ENCODE measurements at regions not wholly inside any gene's neighbourhood (a gene's known extent, or its start where the extent isn't known, plus 50 kb on each side); places are given as distances from the start of the nearest gene placed in this dataset.
"Not testable (repeated sequence)": the region's sequence is repeated elsewhere in the genome, so short reads cannot be mapped to it uniquely, and the experiment has no call there.

- not testable (repeated sequence) for H3F3A ChIP-seq (ENCODE audit: control insufficient read depth, insufficient read depth); H3K4me3 ChIP-seq (ENCODE audit: low read length); H3K4me1 ChIP-seq (ENCODE audit: control insufficient read depth, low read length); H3K4me2 ChIP-seq (ENCODE audit: low read length); H3K36me3 ChIP-seq (ENCODE audit: control insufficient read depth, low read length); H3K79me2 ChIP-seq (ENCODE audit: control insufficient read depth, low read length); H3K9me2 ChIP-seq (replicated peaks; ENCODE audit: control insufficient read depth, low read length); H3K27ac ChIP-seq (ENCODE audit: low read depth, low read length); H3K27me3 ChIP-seq (ENCODE audit: control insufficient read depth, low read length); H3K9me3 ChIP-seq (ENCODE audit: control insufficient read depth, insufficient read depth, low read length); H4K20me1 ChIP-seq (ENCODE audit: control insufficient read depth, insufficient read depth, low read depth, low read length)
Measured at GRCh38 chr9:26491922-26492607, 400.5 kb downstream of the CAAP1 start.

DNA sequence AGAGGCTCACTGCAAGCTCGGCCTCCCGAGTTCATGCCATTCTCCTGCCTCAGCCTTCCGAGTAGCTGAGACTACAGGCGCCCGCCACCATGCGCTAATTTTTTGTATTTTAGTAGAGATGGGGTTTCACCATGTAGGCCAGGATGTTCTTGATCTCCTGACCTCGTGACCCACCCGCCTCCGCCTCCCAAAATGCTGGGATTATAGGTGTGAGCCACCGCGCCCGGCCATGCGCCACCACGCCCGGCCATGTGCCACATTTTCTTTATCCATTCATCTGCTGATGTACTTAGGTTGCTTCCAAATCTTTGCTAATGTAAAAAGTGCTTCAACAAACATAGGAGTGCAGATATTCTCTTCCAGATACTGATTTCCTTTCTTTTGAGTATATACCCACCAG is 408.6 kb downstream of the CAAP1 start:
- Histone ChIP-seq H3K27ac (ENCODE audit: low read depth, low read length) (no peak overlapping the region), H3K9me2 (replicated peaks; ENCODE audit: control insufficient read depth, low read length) (no peaks in the 10 kb centered on the region), H3K27me3 (ENCODE audit: control insufficient read depth, low read length) (no peaks in the 10 kb centered on the region), H3K36me3 (ENCODE audit: control insufficient read depth, low read length) (no peaks in the 10 kb centered on the region), H3K9me3 (ENCODE audit: control insufficient read depth, insufficient read depth, low read length) (no peaks in the 10 kb centered on the region), H3K4me1 (ENCODE audit: control insufficient read depth, low read length) (no peaks in the 10 kb centered on the region), H3F3A (ENCODE audit: control insufficient read depth, insufficient read depth) (no peaks in the 10 kb centered on the region), H4K20me1 (ENCODE audit: control insufficient read depth, insufficient read depth, low read depth, low read length) (no peaks in the 10 kb centered on the region), H3K79me2 (ENCODE audit: control insufficient read depth, low read length) (no peaks in the 10 kb centered on the region), H3K4me3 (ENCODE audit: low read length) (no peak overlapping the region), H3K4me2 (ENCODE audit: low read length) (no peak overlapping the region)
- TF ChIP-seq, protein P1, sequence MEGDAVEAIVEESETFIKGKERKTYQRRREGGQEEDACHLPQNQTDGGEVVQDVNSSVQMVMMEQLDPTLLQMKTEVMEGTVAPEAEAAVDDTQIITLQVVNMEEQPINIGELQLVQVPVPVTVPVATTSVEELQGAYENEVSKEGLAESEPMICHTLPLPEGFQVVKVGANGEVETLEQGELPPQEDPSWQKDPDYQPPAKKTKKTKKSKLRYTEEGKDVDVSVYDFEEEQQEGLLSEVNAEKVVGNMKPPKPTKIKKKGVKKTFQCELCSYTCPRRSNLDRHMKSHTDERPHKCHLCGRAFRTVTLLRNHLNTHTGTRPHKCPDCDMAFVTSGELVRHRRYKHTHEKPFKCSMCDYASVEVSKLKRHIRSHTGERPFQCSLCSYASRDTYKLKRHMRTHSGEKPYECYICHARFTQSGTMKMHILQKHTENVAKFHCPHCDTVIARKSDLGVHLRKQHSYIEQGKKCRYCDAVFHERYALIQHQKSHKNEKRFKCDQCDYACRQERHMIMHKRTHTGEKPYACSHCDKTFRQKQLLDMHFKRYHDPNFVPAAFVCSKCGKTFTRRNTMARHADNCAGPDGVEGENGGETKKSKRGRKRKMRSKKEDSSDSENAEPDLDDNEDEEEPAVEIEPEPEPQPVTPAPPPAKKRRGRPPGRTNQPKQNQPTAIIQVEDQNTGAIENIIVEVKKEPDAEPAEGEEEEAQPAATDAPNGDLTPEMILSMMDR (IDR thresholded peaks at IDR 0.05; ENCODE audit: low read depth, low read length, poor library complexity, severe bottlenecking), result no peak

DNA sequence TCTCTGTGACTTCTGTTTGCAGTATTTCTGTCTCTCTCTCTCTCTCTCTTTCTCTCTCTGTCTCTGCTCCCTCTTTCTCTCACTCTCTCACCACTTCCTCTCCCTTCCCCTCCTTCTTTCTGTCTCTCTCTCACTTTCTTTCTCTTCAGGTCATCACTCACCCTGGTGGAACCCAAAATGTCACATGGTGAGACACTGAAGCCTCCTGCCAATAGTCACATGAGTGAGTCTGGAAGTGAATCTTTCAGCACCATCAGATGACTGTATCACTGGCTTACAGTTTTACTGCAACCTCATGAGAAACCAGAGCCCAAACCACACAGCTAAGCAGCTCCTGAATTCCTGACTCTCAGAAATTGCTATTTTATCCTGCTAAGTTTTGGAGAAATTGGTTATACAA is 414.6 kb downstream of the CAAP1 start:
- H3K36me3 ChIP-seq (ENCODE audit: control insufficient read depth, low read length), result no peaks in the 10 kb centered on the region
- H3K9me3 ChIP-seq (ENCODE audit: control insufficient read depth, insufficient read depth, low read length), result no peaks in the 10 kb centered on the region
- H3F3A ChIP-seq (ENCODE audit: control insufficient read depth, insufficient read depth), result no peaks in the 10 kb centered on the region
- H3K27me3 ChIP-seq (ENCODE audit: control insufficient read depth, low read length), result no peaks in the 10 kb centered on the region
- no peaks in the 10 kb centered on the region for H3K4me1 ChIP-seq (ENCODE audit: control insufficient read depth, low read length)
- H3K79me2 ChIP-seq (ENCODE audit: control insufficient read depth, low read length), result no peaks in the 10 kb centered on the region
- H4K20me1 ChIP-seq (ENCODE audit: control insufficient read depth, insufficient read depth, low read depth, low read length), result no peaks in the 10 kb centered on the region
- H3K4me3 ChIP-seq (ENCODE audit: low read length), result no peak overlapping the region
- no peak overlapping the region for H3K4me2 ChIP-seq (ENCODE audit: low read length)
- no peaks in the 10 kb centered on the region for H3K9me2 ChIP-seq (replicated peaks; ENCODE audit: control insufficient read depth, low read length)
- TF ChIP-seq, protein P1 (IDR thresholded peaks at IDR 0.05; ENCODE audit: low read depth, low read length, poor library complexity, severe bottlenecking), result no peak
- no peak for TF ChIP-seq EZH2phosphoT487 (IDR thresholded peaks at IDR 0.05; ENCODE audit: borderline replicate concordance, low read length)
- no peak overlapping the region for H3K27ac ChIP-seq (ENCODE audit: low read depth, low read length)

GRCh38 chr9:26471261-26471660 is 421.3 kb downstream of the CAAP1 start:
- H3K4me1 ChIP-seq (ENCODE audit: control insufficient read depth, low read length), result no peaks in the 10 kb centered on the region
- H3K79me2 ChIP-seq (ENCODE audit: control insufficient read depth, low read length), result no peaks in the 10 kb centered on the region
- TF ChIP-seq, protein P1 (IDR thresholded peaks at IDR 0.05; ENCODE audit: low read depth, low read length, poor library complexity, severe bottlenecking), result no peak
- TF ChIP-seq EZH2phosphoT487 (IDR thresholded peaks at IDR 0.05; ENCODE audit: borderline replicate concordance, low read length), result no peak
- no peak overlapping the region for H3K4me3 ChIP-seq (ENCODE audit: low read length)
- H3K9me2 ChIP-seq (replicated peaks; ENCODE audit: control insufficient read depth, low read length), result no peaks in the 10 kb centered on the region
- no peaks in the 10 kb centered on the region for H3F3A ChIP-seq (ENCODE audit: control insufficient read depth, insufficient read depth)
- no peaks in the 10 kb centered on the region for H3K27me3 ChIP-seq (ENCODE audit: control insufficient read depth, low read length)
- H3K27ac ChIP-seq (ENCODE audit: low read depth, low read length), result no peak overlapping the region
- H3K4me2 ChIP-seq (ENCODE audit: low read length), result no peak overlapping the region
- no peaks in the 10 kb centered on the region for H3K9me3 ChIP-seq (ENCODE audit: control insufficient read depth, insufficient read depth, low read length)
- H3K36me3 ChIP-seq (ENCODE audit: control insufficient read depth, low read length), result no peaks in the 10 kb centered on the region
- no peaks in the 10 kb centered on the region for H4K20me1 ChIP-seq (ENCODE audit: control insufficient read depth, insufficient read depth, low read depth, low read length)
